IPS-NIHi7 (cell line): ENCODE measurements at regions not wholly inside any gene's neighbourhood (a gene's known extent, or its start where the extent isn't known, plus 50 kb on each side); places are given as distances from the start of the nearest gene placed in this dataset.

Experiments used
- DNase-seq: peaks from one replicate; pipeline ENCODE4 v3.0.0; 2012; ENCODE audit warnings: mixed read lengths; ENCODE audit errors: extremely low spot score

DNA sequence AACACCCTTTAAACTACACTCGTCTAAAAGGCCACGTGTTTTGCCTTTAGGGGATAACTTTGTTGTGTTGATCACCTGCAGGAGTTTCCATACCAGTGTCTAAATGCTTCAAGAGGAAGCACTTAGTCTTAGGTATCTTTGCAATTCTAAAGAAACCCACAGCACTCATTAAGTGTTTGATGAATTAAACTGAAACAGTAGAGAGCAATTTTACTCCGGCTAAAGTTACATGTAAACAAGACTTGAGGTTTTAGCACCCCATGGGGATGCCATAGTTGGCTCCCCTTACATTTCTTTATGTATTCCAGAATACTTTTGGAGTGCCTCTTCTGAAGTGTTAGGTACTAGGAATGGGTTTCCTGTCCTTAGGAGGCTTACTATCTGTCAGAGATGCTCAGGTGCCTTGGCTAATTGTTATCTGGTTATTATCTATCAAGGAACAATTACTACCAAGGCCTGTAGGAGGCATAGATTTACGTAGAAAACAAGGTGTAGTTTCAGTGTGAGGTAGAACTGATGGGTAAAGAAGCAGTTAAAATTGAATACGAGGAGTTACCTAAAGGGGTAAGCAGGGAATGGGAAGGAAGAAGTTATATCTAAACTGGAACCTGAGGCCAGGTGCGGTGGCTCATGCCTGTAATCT, 176.8 kb upstream of the SAMSN1 start:
- no peak for DNase-seq

DNA sequence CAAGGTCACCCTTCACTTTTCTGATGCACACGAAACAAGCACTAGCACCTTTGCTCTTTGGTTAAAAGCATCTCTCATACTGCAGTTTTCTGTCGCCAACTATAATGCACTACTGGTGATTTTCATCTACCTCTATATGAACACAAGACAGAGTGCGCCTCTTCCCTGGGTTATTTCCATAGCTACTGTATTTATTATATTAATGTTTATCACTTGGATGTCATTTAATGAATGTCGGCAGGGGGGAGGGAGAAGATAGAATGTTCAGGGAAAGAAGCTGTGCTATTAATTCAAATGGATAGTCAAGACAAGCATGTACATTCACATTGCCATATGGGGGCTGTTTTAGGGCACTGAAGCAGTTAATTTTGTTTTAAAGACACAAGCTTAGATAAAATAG, 174.1 kb upstream of the SAMSN1 start:
- no peak for DNase-seq

DNA sequence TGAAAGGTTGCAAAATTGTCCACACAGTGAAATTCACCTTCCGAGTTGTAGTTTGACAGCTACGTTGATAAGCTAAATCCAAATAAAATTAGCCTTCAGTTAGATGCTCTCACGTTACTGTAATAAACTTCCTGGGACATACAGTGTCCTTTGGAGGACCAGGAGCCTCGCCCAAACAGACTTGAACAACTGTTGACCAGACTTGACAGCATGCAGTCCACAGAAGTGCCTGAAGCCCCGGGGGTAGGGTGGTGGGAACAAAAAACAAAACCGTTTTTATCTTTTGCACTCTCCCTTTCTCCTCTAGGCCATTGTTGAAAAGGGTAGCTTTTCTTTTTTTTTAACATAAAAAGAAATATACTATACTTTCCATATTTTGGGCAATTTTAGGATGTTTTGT, 172.8 kb upstream of the SAMSN1 start:
- DNase-seq = no peak

DNA sequence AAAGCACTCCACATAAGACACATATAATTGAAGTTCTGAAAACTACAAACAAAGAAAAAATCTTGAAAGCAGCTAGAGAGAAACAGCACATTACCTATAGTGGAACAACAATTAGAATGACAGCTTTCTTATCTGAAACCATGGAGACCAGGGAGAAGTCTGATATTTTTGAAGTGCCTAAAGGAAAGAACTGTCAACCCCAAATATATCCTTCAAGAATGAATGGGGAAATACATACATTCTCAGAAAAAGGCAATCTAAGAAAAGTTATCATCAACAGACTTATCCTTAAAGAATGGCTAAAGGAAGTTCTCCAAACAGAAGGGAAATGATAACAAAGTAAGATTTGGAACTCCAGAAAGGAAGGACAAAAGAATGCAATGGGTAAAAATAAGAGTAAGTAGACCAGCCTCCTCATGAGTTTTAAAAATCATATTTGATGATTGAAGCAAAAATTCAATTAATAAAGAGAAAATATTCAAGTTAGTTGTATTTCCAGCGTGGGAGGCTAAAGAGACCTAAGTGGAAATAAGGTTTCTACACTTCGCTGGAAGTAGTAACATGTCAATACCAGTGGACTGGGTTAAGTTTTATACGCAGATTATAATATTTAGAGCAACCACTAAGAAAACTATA, 170.8 kb upstream of the SAMSN1 start:
- DNase-seq = no peak

DNA sequence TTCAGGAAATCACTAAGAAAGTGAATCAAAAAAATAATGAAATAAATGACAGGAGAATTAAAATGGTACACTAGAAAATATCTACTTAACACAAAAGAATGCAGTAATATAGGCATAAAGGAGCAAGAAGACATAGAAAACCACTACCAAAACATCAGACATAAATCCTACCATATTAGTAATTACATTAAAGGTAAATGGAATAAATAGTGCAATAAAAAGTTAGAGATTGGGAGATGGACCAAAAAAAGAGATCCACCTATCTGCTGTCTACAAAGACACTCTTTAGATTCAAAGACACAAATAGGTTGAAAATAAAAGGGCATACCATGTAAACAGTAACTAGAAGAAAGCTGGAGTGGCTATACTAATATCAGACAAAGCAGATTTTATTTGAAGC, 167.0 kb upstream of the SAMSN1 start:
- no peak for DNase-seq

DNA sequence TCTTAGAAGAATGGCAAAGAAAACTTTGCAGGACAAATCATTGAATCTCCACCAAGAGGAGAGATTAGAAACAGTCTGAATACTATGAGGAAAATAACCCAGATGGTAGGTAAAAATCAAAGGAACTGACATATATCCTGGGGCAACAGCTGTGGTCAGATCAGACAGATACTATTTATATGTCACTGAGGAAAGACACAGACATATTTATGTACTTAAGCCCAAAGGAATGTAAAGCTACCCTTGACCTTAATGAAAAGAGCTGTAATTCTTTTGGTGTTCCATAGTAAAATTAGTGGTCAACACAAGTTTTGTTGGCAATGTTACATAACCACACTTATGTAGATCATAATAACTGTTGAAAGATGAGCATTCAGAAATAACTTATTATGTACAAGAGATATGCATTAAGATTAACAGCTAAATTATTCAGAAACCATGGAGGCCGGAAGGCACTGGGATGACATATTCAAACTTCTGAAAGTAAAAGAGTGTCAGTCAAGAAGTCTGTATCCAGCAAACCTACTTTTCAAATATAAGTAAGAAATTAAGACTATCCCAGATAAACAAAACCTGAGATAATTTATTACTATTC, 166.1 kb upstream of the SAMSN1 start:
- no peak for DNase-seq

DNA sequence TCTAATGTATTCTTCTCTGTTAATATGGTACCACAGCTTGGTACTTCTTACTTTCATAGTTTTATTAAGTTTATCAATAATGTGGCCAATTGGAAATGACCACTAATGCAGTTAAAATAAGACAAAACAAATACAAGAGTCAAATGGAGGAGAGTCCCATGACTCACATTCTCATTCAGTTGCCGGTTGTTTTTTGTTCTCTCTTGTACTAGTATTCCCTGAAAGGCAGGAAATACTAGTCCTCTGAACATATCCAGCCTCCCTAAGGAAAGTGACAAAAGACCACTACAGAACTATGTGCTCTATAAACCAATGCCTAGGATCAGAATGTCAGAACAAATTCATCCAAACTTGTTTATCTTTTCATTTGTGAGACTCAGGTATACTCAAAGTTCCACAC, 165.2 kb upstream of the SAMSN1 start:
- no peak for DNase-seq

DNA sequence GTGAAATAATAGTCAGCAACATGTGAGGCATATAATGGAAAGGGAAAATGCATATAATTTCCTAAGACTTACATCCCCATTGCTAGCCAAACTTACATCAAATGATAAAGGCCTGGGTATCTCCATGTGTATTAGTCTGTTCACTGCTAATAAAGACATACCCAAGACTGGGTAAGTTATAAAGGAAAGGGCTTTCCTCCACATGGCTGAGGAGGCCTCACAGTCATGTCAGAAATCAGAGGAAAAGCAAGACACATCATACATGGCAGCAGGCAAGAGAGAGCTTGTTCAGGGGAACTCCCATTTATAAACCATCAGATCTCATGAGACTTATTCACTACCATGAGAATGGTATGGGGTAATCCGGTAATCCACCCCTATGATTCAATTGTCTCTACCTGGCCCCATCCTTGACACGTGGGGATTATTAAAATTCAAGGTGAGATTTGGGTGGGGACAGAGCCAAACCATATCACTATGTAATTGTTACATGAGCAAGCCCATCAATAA, 161.5 kb upstream of the SAMSN1 start:
- no peak for DNase-seq

DNA sequence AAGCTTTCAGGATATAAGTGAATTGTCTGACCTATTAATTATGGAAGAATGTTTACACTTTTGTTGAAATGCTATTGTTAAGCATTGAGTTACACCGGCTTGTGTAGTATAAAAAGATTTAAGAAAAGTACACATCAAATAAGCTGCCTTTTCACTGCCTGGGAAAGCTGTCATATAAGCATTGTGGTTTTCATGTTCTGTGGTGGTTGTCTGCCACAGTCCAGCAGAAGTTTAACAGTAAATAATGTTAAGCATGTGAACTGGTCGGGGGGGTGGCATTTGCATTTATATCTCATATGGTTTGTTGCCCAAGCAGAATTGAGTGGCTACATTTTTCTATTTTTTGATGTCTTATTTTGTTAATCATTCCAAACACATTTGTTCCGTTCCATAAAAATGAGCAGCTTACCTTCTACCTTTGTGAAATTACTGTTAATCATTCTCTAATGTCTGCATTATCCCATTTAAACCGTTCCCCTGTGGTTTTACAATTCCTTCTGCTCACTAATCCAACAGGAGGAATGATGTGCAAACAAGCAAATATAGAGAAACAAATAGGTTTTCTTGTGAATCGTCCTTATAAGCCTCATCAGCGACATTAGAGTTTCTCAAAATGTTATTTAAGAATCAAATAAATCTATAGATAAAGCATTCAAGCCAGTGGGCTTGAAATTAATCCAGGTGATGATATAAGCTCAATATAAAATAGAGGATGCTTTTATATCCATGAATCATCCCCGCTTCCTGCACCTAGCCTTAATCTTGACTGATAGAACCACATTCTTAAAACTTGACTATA, 160.8 kb upstream of the SAMSN1 start:
- DNase-seq = no peak

DNA sequence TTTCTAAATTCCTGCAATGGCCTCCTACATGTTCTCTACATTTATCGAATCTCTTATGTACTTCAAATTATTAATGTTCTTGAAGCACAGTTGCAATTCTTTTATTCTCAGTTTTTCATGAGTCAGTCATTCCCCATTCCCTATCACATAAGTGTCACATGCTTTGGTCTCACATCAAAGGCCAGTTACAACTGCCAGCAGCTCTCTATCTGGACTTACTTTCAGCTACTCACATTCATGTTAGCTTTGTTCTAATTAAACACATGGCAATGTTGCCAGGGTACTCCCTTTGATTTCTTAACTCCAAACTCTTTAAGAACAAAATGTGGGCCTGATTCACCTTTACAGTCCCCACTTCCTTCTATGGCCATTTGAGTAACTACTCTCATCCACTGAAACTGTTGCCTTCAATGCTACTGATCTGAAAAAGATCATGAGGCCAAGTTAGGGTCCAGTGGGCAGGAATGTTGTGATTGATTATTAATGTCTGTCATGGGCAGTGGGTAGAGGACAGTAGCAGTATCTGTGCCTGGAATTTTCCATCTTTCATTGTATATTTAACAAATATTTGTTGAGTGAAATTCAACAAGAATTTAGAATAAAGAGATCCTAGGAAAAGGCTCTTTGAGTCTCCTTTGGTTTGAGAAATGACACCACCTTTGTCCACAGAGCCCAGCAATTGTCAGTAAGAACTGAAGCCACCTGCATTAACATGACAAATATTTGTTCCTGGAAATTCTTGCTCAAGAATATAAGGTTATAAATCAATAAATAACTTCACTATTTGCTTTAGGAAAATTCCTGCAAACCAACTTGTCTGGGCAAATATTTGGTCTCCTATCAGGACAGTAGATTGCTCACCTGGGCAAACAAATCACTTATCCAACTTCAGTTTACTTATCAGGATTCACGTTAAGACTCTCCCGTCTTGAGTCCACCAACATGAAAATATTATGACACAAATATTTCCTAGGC, 153.6 kb upstream of the SAMSN1 start:
- DNase-seq = no peak

DNA sequence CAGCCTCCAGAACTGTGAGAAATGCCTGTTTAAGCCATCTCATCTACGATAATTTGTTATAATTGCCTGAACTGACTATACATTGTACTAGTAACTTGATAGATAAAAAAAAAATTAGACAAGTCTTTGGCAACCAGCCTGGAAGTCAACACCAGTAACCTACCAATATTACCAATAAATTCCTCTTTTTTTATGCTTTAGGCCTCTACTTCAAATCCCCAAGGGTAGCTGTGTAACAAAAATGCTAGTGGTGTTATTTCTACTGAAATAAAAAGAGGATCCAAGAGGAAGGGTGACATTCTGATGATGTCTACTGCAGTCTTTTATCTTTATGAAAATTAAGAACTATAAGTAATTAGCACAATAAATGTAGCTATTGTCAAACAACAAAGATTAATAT, 151.7 kb upstream of the SAMSN1 start:
- DNase-seq = no peak

DNA sequence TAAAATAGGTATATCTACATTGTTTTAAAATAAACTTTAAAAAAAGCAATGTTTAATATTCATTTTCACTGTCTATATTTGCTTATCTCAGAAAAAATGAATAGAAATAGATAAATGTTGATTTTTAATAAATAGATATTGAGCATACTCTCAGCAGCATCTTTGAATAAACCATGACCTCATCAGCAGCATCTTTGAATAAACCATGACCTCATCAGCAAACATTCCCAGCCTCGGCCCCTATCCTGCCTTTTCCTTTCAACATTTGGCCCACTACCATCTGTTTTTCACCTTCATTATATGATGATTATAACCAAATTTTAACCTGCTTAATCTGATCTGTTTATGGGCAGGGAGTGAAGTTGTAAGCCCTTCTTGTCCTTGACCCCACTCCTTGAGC, 148.7 kb upstream of the SAMSN1 start:
- no peak for DNase-seq

DNA sequence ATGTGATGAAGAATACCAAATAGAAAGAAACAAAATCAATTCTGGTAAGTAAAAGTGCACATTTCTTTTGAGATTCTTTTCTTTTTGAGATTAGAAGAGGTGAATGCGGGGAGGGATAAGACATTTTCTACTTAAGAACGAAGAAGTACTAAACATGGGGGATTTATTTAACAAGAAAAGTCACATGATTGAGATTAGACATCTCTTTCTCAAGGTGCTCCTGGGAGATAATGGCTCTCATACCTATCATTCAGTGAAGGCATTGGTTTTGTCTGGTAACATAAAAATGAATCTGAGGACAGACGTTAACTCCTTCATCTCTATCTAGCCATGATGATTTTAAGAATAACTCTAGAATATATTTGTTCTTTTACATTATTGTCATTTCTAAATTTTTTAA, 147.9 kb upstream of the SAMSN1 start:
- no peak for DNase-seq

DNA sequence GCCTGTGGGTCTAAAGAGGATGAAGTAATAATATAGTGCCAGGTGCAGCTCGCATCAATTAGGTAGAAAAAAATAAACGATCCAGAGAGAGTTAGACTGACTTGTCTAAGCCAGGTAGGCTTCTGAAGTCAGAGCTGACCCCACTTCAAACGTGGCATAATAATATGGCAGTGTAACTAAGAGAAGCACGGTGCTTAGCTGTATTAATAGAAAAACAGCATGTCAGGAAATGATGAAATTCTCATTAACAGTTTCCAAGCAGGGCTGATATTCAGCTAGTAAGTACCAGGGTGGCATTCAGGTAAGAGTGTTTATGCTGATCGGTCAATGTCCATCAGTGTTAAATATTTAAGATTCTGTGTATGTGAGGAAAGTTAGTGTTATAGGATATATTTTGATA, 145.8 kb upstream of the SAMSN1 start:
- no peak for DNase-seq

DNA sequence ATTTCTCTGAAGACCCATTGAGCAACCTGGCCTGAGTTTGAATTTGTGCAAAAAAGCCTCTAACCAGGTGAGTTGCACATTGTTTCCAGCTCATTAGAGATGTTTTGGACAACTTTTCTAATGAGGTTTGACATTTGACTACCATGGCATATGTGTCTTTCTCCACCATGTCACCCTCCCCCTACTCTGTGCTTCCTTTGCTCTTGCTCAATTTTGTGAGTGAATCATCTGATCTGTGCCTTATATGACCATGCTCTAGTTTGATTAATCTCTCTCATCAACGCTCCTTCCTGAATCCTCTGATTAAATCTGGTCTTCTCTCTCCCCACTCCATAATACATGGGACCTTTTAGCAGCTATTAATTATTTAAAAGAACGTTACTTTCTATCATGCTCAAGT, 144.8 kb upstream of the SAMSN1 start:
- no peak for DNase-seq

DNA sequence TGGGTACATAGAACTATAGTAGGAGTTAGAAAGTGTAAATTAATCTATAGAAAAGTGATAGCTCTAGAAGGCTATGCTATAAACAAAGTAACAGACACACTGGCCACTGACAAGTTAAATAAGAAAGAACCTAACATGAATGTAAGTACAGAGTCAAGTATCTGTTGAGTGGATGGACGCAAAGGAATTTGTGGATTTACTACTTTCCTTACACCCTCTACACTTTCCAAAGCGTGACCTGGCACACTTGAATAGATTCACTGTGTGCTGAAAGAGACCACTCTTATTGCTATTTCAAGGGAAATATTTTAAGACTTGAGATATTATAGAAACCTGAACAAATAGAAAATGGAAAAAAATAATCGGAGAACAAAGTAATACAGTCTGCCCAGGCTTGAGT, 142.8 kb upstream of the SAMSN1 start:
- DNase-seq = no peak

DNA sequence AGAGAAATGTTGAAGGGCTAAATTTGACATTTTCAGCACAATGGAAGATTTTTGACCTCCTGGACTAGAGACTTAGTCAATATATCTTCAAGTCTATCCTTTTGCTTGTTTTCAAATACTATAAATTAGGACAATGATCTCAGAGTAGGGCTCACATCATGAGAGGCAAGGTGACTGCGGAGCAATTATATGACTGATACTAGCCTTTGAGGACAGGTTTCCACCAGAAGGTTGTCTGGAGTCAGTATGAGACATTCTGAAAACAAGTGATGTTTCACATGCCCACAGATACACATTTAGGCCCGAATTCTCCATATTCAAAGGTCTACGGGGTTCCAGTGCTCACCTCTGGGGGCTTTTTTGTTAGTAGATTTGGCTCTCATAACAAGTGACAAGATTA, 142.3 kb upstream of the SAMSN1 start:
- DNase-seq = no peak

DNA sequence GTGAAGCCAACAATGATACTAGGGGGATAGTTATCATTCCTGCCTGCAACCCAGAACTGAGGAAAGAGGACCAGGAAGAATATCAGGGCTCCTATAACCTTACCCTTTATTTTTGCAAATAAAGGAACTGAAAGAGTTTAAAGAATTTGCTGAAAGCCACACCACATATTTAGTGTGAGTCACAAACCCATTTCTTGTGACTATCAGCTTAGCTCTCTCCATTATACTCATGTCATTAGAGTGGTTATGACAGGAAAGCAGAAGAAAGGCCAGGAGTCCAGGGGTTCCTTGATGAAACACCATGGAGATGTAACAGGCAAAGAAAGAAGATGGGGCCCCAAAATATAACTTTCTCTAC, 141.1 kb upstream of the SAMSN1 start:
- no peak for DNase-seq

DNA sequence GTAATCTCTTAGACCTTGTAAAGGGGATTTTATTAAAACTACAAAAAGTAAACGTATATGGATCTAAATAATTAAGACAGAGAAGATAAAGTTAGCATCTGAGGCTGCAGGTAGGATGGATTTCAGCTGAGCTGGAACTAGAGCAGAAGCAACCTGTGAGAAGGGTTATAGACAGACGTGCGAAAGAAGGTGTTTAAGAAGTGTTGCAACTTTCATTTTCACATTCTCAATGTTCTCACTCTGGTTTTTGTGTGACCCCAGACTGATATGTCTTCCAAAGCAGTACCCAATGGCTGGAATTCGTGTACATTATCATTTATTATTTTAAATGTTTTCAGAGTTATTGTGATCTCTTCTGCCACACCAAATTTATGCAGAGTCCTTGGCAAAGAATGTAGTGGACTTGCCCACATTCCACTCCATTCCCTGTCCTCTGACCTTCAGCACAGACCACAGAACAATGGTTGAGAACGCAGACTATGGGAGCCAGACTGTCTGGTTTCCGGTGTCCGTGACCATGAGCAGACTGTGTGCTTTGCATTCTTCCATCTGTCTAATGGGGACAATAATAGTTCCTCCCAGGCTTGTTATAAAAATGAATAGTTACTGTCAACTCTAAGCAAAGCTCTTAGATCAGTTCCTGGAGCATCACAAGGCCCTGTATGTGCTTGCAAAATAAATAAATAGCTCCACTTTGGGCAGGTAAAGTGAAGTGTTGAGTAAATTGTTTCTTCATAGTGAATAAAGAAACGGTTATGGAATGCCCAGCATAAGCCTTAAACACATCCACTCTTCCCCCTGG, 140.6 kb upstream of the SAMSN1 start:
- DNase-seq = no peak

DNA sequence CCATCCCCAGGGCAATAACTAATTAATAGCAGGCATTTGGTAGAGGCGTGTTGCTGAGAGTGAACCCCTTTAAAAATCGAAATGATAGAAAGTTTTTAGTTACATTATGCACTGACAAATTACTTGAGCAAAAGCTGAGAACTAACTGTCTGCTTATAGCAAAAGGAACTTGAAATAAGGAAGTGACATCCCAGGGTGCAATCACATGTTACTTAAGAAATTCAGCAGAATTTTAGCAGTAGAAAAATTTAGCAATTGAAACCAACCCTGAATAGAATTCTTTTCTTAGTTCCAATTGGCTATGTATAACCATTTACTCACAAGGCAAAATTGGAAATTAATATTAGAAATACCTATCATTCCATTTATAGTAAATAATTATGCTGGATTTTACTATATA, 139.5 kb upstream of the SAMSN1 start:
- no peak for DNase-seq

DNA sequence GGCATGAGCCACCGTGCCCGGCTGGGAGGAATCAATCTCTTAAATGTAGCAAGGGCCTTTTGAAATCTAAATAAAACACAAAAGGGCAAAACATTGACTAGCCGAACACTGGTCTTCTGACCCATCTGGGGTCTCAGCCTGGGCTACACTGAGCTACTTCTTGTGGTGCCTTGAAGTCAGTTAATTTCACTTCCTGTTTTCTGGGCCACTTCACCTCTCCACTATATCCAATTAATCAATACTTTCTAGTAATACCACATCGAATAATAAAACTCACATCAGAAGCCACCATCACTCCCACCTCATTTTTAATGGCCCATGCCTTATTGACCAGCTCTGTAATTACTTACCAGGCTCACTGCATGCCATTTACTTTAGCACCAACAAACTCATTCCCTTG, 138.0 kb upstream of the SAMSN1 start:
- DNase-seq = no peak
